HCT116 (cell line): ENCODE measurements at regions not wholly inside any gene's neighbourhood (a gene's known extent, or its start where the extent isn't known, plus 50 kb on each side); places are given as distances from the start of the nearest gene placed in this dataset.

Source experiments
- ATAC-seq: fragments of 200-7000 bp; cut with Tn5 transposase; 2 replicates; pipeline ENCODE4 v1.9.1; 2020; ENCODE audit warnings: mild to moderate bottlenecking, moderate library complexity
- BruUV-seq: library from RNA; stranded (reverse); fragments of 400-500 nt; replicated peaks from 2 replicates; lab custom pipeline; 2021; lab: Mats Ljungman, UMichigan
- CTCF ChIA-PET: fragments of 300-600 bp; sonication (Branson Sonifier 250); formaldehyde crosslinking; loops from one replicate; lab custom pipeline; 2021; ENCODE audit warnings: antibody characterized with exemption; lab: Charles Lee
- POLR2A ChIA-PET: fragments of 300-600, 350-600 bp; sonication (Branson Sonifier 250); formaldehyde crosslinking; loops from one replicate; lab custom pipeline; 2021; ENCODE audit warnings: antibody characterized with exemption; lab: Charles Lee
- RAD21 ChIA-PET, 2 experiments: fragments of 300-600 bp; sonication (Branson Sonifier 250); formaldehyde crosslinking; loops; one replicate each; lab custom pipeline; 2023; ENCODE audit warnings: low total read pairs in 2 of 2; ENCODE audit not compliant: uncharacterized antibody in 2 of 2, unreplicated experiment in 2 of 2, low non-redundant PET in 1 of 2; lab: Charles Lee
- DNase-seq: peaks from one replicate; pipeline ENCODE4 v3.0.0-alpha.2; 2010; ENCODE audit warnings: low read depth, low spot score
- H2AFZ ChIP-seq: fragments of 200-600 bp; shearing (Covaris generic), sonication (generic); 2 replicates; pipeline ENCODE4 v1.6.1; 2017; ENCODE audit warnings: low read depth, mixed run types, mixed read lengths, antibody characterized with exemption, low read length; ENCODE audit not compliant: poor library complexity, severe bottlenecking
- H3K27ac ChIP-seq: 2 replicates; pipeline ENCODE4 v1.5.1; 2012; ENCODE audit warnings: low read depth, low read length
- H3K27me3 ChIP-seq: fragments of 200-600 bp; sonication (generic); 2 replicates; pipeline ENCODE4 v1.6.1; 2016; ENCODE audit warnings: mixed run types, low read length, mixed read lengths; ENCODE audit not compliant: insufficient read depth
- H3K36me3 ChIP-seq, 2 experiments: fragments of 200-500 bp in 1 of 2; fragments of 200-600 bp in 1 of 2; sonication (Bioruptor generic) in 1 of 2; sonication (generic) in 1 of 2; 2 replicates each; pipeline versions ENCODE4 v1.5.1 to v1.6.1; 2014 to 2016; ENCODE audit warnings: low read length in 2 of 2, inconsistent platforms in 1 of 2, mixed read lengths in 1 of 2, mixed run types in 1 of 2; ENCODE audit not compliant: insufficient read depth in 2 of 2, control insufficient read depth in 1 of 2
- H3K4me1 ChIP-seq, 2 experiments: fragments of 200-600 bp in 1 of 2; sonication (generic) in 1 of 2; 2 replicates each; pipeline versions ENCODE4 v1.5.1 to v1.6.1; 2012 to 2017; ENCODE audit warnings: low read length in 2 of 2, inconsistent platforms in 1 of 2, mild to moderate bottlenecking in 1 of 2, mixed read lengths in 1 of 2, mixed run types in 1 of 2, moderate library complexity in 1 of 2; ENCODE audit not compliant: insufficient read depth in 2 of 2, control insufficient read depth in 1 of 2
- H3K4me2 ChIP-seq: fragments of 200-600 bp; sonication (generic); 2 replicates; pipeline ENCODE4 v1.6.1; 2017; ENCODE audit warnings: mixed run types, low read length, mixed read lengths
- H3K4me3 ChIP-seq, 2 experiments: fragments of 200-600 bp in 1 of 2; sonication (generic) in 1 of 2; replicated peaks in 1 of 2; 2 replicates each; pipeline ENCODE4 v1.5.1; 2011 to 2016; ENCODE audit warnings: low read length in 2 of 2, control low read depth in 1 of 2, low read depth in 1 of 2, mild to moderate bottlenecking in 1 of 2, mixed read lengths in 1 of 2, mixed run types in 1 of 2
- H3K79me2 ChIP-seq: fragments of 200-600 bp; sonication (generic); 2 replicates; pipeline ENCODE4 v1.6.1; 2017; ENCODE audit warnings: mild to moderate bottlenecking, mixed run types, low read length, moderate library complexity, mixed read lengths; ENCODE audit not compliant: insufficient read depth
- H3K9ac ChIP-seq: fragments of 200-600 bp; sonication (generic); 2 replicates; pipeline ENCODE4 v1.6.1; 2016; ENCODE audit warnings: low read length, mixed read lengths
- H3K9me2 ChIP-seq: fragments of 200-600 bp; sonication (generic), shearing (Covaris generic); 2 replicates; pipeline ENCODE4 v1.6.1; 2017; ENCODE audit warnings: mixed run types, mild to moderate bottlenecking, moderate library complexity; ENCODE audit not compliant: insufficient read depth
- H3K9me3 ChIP-seq, 2 experiments: fragments of 200-500 bp in 1 of 2; fragments of 200-600 bp in 1 of 2; sonication (Bioruptor generic) in 1 of 2; sonication (generic) in 1 of 2; 2 replicates each; pipeline ENCODE4 v1.6.1; 2014 to 2017; ENCODE audit warnings: low read length in 2 of 2, mixed read lengths in 2 of 2, inconsistent platforms in 1 of 2, low read depth in 1 of 2, mild to moderate bottlenecking in 1 of 2, mixed run types in 1 of 2, moderate library complexity in 1 of 2; ENCODE audit not compliant: control insufficient read depth in 1 of 2, insufficient read depth in 1 of 2
- H4K20me1 ChIP-seq: fragments of 200-600 bp; sonication (generic), shearing (Covaris generic); 2 replicates; pipeline ENCODE4 v1.6.1; 2017; ENCODE audit warnings: mixed run types, mild to moderate bottlenecking, moderate library complexity; ENCODE audit not compliant: insufficient read depth
- CBX3 ChIP-seq: IDR thresholded peaks from 2 replicates; pipeline ENCODE4 v1.6.1; 2012; ENCODE audit warnings: low read depth
- CEBPB ChIP-seq: IDR thresholded peaks from 2 replicates; pipeline ENCODE4 v1.6.1; 2012; ENCODE audit warnings: low read depth
- EGR1 ChIP-seq: IDR thresholded peaks from 2 replicates; pipeline ENCODE4 v1.6.1; 2012; ENCODE audit warnings: low read depth
- EZH2phosphoT487 ChIP-seq: fragments of 200-600 bp; IDR thresholded peaks from 2 replicates; pipeline ENCODE4 v1.6.1; 2018; ENCODE audit warnings: antibody characterized with exemption, borderline replicate concordance
- FOSL1 ChIP-seq: IDR thresholded peaks from 2 replicates; pipeline ENCODE4 v1.6.1; 2012; ENCODE audit warnings: low read depth
- RAD21 ChIP-seq: IDR thresholded peaks from 2 replicates; pipeline ENCODE4 v1.6.1; 2012; ENCODE audit warnings: low read depth, mild to moderate bottlenecking
- SP1 ChIP-seq: IDR thresholded peaks from 2 replicates; pipeline ENCODE4 v1.6.1; 2012; ENCODE audit warnings: low read depth
- SRF ChIP-seq: IDR thresholded peaks from 2 replicates; pipeline ENCODE4 v1.6.1; 2012; ENCODE audit warnings: low read depth
- TCF7L2 ChIP-seq: IDR thresholded peaks from 2 replicates; pipeline ENCODE4 v1.7.0; 2011; ENCODE audit warnings: borderline replicate concordance, inconsistent platforms; ENCODE audit not compliant: insufficient read depth, insufficient read length; ENCODE audit errors: extremely low read depth
- YY1 ChIP-seq: IDR thresholded peaks from 2 replicates; pipeline ENCODE4 v1.6.1; 2011; ENCODE audit warnings: low read length, low read depth, moderate library complexity, mild to moderate bottlenecking; ENCODE audit not compliant: insufficient replicate concordance; ENCODE audit errors: extremely low read depth
- ZFX ChIP-seq: fragments of 450-650 bp; IDR thresholded peaks from 2 replicates; pipeline ENCODE4 v1.6.1; 2017
- ZNF274 ChIP-seq: fragments of 200-500 bp; sonication (Bioruptor generic); IDR thresholded peaks from 2 replicates; pipeline ENCODE4 v1.6.1; 2014; ENCODE audit warnings: mild to moderate bottlenecking, low read depth, low read length, inconsistent platforms
- intact Hi-C: fragments of 100-400 bp; cut with micrococcal nuclease; formaldehyde crosslinking; loops from 2 replicates; pipeline ENCODE4 v1.10.0; 2022

- Histone ChIP-seq H3K9ac (no peak overlapping the region), H2AFZ (no peak overlapping the region), H3K4me1 (no peaks in the 10 kb centered on the region), H3K4me2 (no peak overlapping the region), H3K79me2 (no peaks in the 10 kb centered on the region), H3K36me3 (no peaks in the 10 kb centered on the region), H3K9me2 (no peaks in the 10 kb centered on the region), H3K27ac (no peak overlapping the region), H3K27me3 (no peaks in the 10 kb centered on the region; the same call in 1 of the 2 replicates), H4K20me1 (no peaks in the 10 kb centered on the region), H3K9me3 (no peaks in the 10 kb centered on the region), H3K4me3 (no peak overlapping the region)
- intact Hi-C loops = no loop called here
- ChIA-PET RAD21 (no interaction called here), POLR2A (no interaction called here), CTCF (no interaction called here)
- DNase-seq (no peak), ATAC-seq (no peak)
- TF ChIP-seq ZFX (no peak), EGR1 (no peak), EZH2phosphoT487 (no peak), SP1 (no peak), CEBPB (no peak), CBX3 (no peak), TCF7L2 (no peak), SRF (no peak), RAD21 (no peak), ZNF274 (no peak), YY1 (no peak), FOSL1 (no peak)
- no TSS peak for BruUV-seq
Measured at GRCh38 chr17:5902181-5903140, 167.7 kb upstream of the WSCD1 start.
